ENCODE measurements at regions not wholly inside any gene's neighbourhood (a gene's known extent, or its start where the extent isn't known, plus 50 kb on each side); places are given as distances from the start of the nearest gene placed in this dataset.
"Not testable (repeated sequence)": the region's sequence is repeated elsewhere in the genome, so short reads cannot be mapped to it uniquely, and the experiment has no call there.

DNA sequence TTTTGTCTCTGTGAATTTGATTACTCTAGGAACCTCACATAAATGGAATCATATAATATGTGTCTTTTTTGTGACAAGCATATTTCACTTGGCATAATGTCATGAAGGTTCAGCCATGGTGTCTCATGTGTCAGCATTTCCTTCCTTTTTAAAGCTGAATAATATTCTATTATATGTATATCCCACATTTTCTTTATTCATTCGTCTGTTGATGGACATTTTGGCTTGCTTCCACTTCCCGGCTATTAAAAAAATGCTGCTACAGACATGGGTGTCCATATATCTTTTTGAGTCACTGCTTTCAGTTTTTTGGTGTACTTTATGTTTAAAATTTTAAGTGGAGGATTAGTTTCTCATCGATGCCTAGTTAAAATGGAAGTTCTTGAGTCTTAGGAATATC lies 59.8 kb upstream of the C5orf63 start:
- no peak for DNase-seq

DNA sequence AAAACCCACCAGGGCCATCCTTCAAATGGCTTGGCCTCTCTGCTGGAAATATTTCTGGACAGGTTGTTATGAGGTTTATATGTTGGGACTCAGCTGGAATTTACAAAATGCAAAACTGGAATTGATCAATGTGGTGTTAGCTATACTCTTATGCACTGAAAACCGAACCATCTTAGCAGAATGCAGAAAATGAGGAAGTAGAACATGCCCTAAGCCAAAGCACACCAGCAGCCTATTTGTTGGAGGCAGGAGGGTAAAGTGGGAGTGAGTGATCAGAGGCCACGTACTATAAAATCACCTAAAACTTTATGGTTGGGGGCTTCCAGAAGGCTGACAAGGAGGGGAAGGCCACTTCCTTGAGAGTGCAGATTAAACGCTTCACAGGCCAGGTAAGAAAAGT lies 63.6 kb upstream of the C5orf63 start:
- DNase-seq = no peak

DNA sequence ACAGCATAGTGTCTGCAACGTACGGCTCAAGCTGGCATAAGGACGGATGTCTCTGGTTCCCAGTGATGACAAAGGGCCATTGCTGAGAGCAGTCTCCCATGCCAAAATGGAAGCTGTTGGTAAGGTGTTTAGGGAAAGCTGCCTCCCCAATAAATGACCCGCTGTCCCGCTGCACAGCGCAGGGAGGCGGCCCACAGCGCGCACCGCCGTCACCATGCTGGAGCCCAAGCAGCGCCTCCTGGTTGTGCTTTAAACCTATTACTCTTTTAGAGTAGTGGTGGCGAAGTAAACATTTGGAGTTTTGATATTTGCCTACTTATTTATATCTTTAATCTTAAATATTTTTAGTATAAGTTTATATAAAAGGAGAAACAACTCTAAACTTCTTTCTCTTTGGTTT lies 70.4 kb upstream of the C5orf63 start:
- no peak for DNase-seq

DNA sequence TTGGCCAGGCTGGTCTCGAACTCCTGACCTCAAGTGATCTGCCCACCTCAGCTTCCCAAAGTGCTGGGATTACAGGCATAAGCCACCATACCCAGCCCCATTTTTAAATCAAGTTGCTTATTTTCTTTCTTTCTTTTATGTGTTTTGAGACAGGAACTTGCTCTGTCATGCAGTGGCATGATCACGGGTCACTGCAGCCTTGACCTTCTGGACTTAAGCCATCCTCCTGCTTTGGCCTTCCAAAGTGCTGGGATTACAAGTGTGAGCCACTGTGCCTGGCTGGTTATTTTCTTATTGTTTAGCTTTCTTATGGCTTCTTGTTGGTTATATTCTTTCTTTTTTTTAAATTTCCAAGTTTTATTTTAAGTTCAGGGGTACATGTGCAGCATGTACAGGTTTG lies 79.7 kb upstream of the C5orf63 start:
- no peak for DNase-seq

DNA sequence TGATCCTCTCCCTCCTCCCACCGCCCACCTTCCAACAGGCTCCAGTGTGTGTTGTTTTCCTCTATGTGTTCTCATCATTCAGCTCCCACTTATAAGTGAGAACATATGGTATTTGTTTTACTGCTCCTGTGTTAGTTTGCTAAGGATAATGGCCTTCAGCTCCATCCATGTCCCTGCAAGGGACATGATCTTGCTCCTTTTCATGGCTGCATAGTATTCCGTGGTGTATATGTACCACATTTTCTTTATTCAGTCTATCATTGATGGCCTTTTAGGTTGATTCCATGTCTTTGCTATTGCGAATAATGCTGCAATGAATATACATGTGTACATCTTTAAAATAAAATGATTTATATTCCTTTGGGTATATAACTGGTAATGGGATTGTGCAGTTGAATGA lies 80.2 kb upstream of the C5orf63 start:
- no peak for DNase-seq

DNA sequence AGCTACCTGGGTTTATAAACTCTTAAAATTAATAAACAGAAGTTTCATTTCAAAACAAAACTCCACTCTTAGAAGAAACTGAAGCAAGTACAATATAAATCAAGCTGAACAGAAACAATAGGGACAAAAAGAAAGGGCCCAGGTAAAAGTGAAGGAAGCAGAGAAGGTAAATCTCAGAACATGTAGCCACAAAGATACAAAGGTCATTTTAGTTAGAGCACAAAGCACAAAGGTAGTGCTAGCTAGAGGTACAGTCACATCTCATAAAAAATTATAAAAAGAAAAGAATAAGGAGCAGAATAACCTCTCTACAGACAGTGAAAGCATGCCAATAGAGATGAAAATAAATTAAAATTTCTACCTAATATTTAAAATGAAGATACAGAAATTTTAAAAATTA lies 90.4 kb upstream of the C5orf63 start:
- no peak for DNase-seq

DNA sequence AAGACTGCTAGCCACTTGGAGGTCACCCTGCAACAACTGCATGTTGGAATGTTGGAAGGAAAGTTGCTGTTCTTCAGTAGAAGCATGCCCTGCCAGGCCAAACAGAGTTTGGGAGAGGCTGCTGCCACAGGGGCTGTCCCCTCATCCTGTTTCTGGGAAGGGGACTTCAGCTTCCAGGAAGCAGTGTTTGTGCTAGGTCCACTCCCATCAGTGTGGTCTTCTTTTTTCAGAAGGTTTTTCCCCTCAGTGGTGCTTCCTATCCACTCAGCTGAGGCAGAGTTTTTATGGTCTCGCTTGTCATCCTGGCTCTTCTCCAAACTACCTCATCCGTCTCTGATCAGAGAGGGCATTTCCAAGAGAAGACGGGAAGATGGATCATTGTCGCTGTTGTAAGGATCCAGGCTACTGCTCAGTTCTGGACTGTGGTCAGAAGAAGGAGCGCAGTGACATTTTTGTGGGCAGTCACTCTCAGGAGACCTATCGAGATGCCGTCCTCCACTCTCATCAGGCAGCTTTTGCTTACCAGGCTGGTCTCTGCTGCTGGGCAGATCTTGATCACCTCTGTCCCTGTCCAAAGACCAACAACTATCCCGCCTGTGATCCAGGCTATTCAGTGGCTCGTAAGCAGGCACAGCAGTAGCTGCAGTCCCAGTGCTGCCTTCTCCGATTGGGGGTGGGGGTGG lies 97.8 kb upstream of the C5orf63 start:
- DNase-seq = no peak

DNA sequence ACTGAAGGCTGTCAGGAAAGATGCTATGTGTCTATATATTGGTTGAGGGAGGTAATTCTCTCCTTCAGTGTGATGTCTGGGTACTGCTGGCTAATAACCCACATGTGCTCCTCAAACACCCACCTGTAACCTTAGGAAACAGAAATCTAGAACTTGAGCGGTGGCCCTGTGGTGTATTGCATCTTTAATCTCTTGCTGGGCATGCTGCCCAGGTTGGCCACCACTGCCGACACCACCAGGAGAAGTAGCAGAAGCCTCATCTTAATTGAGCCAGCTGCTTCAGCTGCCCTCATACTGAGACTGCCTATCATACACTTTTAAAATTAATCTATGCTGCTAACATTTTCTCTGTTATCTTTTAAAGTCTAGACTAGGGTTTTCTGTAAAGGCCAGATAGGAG lies 103.5 kb upstream of the C5orf63 start:
- no peak for DNase-seq

DNA sequence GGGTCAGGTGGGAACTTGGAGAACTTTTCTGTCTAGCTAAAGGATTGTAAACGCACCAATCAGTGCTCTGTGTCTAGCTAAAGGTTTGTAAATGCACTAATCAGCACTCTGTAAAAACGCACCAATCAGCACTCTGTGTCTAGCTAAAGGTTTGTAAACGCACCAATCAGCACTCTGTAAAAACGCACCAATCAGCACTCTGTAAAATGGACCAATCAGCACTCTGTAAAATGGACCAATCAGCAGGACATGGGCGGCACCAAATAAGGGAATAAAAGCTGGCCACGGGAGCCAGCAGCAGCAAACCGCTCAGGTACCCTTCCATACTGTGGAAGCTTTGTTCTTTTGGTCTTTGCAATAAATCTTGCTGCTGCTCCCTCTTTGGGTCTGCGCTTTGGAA lies 108.0 kb upstream of the MEGF10 start:
- not testable (repeated sequence) for DNase-seq

DNA sequence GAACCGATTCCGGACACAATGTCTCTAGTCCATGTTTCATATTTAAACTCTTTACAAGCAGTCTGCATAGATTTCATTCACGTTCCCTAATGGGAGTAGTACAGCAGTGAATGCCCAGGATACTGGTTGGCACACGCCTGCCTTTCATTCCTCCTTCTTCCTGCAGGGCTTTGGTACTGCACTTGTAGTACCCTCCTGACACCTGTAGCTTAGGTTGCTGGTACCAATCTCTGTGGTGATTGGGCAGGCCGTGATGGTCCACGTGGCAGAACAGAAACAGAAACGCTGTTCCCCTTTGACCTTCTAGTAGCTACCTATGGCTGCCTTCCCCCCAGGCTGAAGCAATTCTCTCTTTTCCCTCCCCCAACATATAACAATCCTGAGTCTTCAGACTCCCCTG lies 107.3 kb upstream of the MEGF10 start:
- no peak for DNase-seq

DNA sequence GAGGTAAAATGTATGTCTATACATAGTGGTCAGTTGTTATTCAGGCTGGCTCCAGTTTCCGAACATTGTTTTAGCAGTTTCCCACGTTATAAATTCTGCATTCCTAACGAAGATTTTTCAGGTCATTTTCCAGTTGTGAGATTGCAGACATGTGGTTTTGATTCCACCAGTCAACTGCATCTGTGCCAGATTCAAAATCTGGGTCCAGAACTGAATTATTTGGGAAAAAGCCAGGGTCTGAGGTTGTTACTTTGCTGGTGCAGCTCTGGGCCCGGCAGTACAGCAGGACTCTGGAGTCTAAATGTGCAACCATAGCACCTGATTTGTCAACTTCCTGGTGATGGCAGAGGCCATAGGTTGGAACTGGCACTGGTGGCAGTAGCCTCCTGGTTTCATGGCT lies 105.7 kb upstream of the MEGF10 start:
- no peak for DNase-seq

DNA sequence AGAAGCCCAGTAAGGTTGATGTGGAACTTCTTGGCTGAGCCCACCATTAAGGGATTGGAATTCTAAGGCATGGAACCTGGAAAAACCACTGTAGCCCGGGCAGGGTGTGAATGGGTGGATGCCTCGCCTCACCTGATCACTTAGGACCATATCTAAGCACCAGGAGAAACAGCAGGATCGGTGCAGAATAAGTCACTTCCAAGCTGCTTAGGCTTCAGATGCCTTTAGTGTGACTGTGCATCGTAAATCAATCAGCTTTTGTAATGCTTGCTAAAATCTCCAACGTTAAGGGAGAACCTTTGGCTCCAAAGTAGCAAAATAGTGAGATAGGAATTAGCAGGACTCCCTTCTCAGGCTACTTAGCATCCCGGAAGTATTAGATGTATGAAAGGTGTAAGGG lies 103.9 kb upstream of the MEGF10 start:
- no peak for DNase-seq

DNA sequence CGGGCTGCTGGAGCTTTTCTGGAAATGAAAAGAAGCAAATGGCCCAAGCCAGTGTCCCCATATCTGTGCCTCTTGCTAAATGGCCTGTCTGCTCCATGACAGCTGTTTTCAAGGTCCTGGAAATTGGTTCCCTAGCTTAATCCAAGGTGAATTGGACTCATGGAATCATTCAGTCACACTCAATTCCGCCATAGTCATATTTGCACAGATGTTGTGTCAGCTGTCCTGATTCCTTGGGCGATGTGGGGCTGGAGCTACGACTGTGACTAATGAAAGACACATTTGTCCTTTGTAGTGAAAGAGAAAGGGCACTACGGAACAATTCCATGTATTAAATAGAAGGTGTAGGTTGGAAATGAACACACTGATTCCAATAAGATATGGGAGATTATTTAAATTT lies 102.9 kb upstream of the MEGF10 start:
- DNase-seq = no peak

DNA sequence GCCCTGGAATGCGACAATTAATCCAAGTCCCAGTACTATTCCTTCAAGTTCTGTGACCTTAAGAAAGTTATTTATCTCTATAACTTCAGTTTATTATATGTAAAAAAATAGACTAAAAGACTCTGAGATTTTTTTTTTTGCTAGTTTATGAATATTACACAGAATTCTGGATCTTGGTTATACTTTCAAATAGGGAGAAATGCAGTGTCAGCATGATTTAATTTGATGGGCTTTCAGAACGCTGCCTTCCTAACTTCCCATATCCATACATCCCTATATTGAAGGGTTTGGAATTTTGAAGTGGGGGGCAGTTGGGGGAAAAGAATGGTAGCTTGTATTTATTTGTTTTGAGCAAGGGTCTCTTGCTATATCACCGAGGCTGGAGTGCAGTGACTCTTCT lies 98.4 kb upstream of the MEGF10 start:
- no peak for DNase-seq

DNA sequence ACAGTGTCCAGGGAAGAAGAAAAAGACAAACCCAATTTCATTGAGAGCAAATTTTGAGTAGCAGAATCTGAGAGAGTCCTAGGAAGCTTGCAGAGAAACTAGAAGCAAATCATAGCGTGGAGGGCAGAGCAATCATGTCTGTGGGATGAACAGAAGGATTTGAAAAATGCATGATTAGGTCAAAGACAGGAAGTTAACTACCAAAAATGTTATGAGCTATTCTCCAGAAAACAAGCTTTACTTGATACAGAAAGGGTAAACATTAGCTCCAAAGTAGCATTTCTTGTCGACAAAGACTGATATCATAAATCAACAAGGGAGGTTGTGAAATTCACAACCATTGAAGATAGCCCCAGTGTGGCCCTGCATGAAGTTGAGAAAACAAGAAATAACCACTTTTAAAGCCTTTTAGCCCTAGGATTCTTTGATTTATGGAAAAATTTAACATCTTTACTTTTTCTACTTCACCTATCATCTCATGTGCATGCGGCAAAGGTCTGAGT lies 97.7 kb upstream of the MEGF10 start:
- no peak for DNase-seq

DNA sequence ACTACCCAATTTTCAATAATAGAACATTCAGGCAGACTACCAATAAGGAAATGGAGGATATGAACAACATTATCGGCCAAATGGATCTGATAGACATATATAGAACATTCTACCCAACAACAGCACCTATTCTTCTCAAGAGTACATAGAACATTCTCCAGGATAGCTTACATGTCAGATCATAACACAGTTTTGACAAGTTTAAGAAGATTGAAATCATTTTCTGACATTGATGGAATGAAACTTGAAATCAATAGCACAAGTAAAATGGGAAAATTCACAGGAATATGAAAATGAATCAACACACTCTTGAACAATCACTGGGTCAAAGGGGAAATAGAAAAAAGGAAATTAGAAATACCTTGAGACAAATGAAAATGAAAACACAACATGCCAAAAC lies 94.6 kb upstream of the MEGF10 start:
- no peak for DNase-seq

DNA sequence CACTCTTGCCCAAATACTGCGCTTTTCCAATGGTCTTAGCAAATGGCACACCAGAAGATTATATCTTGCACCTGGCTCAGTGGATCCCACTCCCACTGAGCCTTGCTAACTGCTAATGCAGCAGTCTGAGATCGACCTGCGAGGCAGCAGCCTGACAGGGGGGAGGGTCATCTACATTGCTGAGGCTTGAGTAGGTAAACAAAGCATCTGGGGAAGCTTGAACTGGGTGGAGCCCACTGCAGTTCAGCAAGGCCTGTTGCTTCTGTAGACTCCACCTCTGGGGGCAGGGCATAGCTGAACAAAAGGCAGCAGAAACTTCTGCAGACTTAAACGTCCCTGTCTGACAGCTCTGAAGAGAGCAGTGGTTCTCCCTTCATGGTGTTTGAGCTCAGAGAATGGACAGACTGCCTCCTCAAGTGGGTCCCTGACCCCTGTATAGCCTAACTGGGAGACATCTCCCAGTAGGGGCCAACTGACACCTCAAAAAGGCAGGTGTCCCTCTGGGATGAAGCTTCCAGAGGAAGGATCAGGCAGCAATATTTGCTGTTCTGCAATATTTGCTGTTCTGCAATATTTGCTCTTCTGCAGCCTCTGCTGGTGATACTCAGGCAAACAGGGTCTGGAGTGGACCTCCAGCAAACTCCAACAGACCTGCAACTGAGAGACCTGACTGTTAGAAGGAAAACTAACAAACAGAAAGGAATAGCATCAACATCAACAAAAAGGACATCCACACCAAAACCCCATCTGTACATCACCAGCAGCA lies 93.0 kb upstream of the MEGF10 start:
- DNase-seq = not testable (repeated sequence)

DNA sequence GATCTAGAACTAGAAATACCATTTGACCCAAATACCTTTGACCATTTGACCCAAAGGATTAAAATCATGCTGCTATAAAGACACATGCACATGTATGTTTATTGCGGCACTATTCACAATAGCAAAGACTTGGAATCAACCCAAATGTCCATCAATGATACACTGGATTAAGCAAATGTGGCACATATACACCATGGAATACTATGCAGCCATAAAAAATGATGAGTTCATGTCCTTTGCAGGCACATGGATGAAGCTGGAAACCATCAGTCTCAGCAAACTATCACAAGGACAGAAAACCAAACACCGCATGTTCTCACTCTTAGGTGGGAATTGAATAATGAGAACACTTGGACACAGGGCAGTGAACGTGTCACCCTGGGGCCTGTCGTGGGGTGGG lies 87.9 kb upstream of the MEGF10 start:
- DNase-seq = not testable (repeated sequence)

DNA sequence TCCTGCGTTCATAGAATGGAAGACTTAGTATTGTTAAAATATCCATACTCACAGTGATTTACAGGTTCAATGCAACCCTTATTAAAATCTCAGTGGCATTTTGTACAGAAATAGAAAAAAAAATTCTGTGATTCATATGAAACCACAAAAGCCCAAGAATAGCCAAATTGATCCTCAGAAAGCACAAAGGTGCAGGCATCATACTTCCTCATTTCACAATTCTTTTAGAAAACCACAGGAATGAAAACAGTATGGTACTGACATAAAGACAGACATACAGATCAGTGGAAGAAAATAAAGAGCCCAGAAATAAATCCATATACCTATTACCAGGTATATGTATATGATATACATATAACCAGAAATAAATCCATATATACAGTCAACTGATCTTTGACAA lies 86.8 kb upstream of the MEGF10 start:
- no peak for DNase-seq

DNA sequence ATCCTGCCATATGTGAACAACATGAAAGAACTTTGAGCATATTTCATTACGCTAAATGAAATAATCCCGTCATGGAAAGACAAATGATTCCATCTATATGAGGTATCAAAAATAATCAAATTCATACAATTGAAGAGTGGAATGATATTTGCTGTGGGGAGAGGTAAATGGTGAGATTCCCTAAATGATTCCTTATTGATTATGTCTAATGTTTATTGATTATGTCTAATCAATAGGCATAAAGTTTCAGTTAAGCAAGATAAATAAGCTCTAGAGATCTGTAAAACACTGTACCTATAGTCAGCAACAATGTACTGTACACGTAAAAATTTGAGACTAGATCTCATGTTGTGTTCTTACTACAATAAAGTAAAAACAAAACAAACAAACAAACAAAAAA lies 85.4 kb upstream of the MEGF10 start:
- no peak for DNase-seq

DNA sequence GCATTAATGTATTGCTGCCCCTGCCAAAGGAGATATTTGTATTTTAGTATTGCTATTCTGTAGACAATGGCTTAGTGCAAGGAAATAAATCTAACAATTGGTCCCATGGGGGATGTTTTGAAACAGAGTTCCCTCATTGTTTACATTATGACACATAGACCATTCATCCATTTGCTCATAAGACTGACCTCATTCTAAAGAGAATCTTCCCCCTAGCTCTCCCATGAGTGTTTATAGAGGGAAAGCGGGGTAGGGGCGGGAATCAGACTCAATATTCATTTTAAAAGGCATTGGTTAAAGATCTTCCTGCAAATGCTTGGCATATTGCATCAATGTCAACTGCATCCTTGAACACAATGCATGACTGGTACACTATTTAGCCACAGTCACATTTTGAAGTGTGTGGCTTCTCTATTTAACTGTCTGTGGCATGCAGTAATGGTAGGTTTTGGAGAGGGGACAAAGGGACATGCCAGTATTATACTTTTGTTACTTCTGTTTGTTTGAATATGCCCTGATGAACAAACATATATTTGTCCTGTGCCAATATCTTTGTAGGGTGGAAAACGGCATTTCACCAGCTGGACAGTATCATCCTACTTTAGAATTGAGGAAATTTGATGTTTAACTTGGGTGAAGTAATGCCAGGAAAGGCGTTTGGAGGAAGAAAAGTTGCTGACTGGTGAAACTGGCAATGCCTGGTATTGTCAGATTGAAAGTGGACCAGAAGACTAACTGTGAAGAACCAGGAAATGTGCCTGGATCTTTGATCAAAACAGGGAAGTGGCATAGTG lies 84.1 kb upstream of the MEGF10 start:
- no peak for DNase-seq

DNA sequence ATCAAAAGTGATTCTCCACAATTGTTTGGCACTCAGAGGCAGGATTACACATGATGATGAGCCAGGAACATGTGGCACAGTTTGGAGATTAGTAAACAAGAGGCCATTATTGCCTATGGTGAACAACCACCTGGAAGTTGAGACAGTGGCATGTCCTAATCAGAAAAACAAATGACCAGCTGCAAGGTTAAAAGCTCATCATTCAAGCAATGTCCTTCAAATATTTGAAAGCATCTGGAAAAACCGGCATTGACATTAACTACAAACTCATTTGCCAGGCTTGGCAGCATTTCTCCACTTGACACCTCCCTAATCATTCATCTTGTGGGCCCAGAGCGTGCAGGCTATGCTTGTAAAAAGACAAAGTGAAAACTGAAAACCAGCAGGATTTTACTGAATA lies 80.6 kb upstream of the MEGF10 start:
- DNase-seq = no peak

DNA sequence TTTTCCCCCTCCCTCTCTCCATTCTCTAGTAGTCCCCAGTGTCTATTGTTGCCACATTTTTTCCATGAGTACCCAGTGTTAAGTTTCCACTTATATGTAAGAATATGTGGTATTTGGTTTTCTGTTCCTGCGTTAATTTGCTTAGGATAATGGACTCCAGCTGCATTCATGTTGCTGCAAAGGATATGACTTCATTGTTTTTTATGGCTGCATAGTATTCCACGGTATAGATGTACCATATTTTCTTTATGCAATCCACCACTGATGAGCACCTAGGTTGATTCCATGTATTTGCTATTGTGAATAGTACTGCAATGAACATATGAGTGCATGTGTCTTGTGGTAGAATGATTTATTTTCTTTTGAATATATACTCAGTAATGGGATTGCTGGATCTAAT lies 77.4 kb upstream of the MEGF10 start:
- DNase-seq = no peak

DNA sequence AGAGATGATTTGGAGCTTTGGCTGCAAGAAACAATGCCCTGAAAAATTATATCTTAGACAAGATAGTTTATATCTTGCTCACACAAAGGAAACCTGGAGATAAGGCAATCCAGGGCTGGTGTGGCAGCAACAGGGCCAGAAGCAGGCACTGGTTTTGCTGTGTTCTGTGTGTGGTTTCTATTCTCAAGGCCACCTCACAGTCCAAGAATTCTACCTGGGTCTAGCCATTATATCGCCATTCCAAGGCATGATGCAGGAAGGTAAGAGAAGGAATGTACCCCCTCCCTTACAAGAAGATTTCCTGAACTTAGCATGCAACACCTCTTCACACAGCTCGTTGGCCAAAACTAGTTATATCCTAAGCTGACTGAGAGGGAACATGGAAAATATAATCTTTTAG lies 74.5 kb upstream of the MEGF10 start:
- DNase-seq = no peak
